Activated B cell treated with CpG ODN at 0.5 μM for 24 hours (primary cell): ENCODE measurements at regions not wholly inside any gene's neighbourhood (a gene's known extent, or its start where the extent isn't known, plus 50 kb on each side); places are given as distances from the start of the nearest gene placed in this dataset.

ENCODE experiments used
- ATAC-seq: fragments of 200-7000 bp; cut with Tn5 transposase; one replicate; pipeline ENCODE4 v1.10.0; 2021; ENCODE audit warnings: low read depth, mild to moderate bottlenecking, moderate library complexity
- CTCF ChIA-PET: fragments of 350-600 bp; sonication (Branson Sonifier 250); formaldehyde crosslinking; loops from one replicate; lab custom pipeline; 2021; ENCODE audit warnings: antibody characterized with exemption; lab: Charles Lee
- POLR2A ChIA-PET: fragments of 350-600 bp; sonication (Branson Sonifier 250); formaldehyde crosslinking; loops from one replicate; lab custom pipeline; 2021; ENCODE audit warnings: antibody characterized with exemption; lab: Charles Lee
- DNase-seq: peaks from one replicate; pipeline ENCODE4 v3.0.0; 2022
- H3K27ac Mint-ChIP-seq: one replicate; pipeline ENCODE4 v1.8.0; 2020; ENCODE audit warnings: mixed read lengths
- H3K27me3 Mint-ChIP-seq: one replicate; pipeline ENCODE4 v1.8.0; 2021; ENCODE audit warnings: mixed read lengths
- H3K36me3 Mint-ChIP-seq: one replicate; pipeline ENCODE4 v1.8.0; 2021; ENCODE audit warnings: low read depth, mixed read lengths
- H3K4me1 Mint-ChIP-seq: one replicate; pipeline ENCODE4 v1.8.0; 2021; ENCODE audit warnings: mixed read lengths
- H3K4me3 Mint-ChIP-seq: one replicate; pipeline ENCODE4 v1.8.0; 2020; ENCODE audit warnings: mild to moderate bottlenecking, mixed read lengths
- H3K9me3 Mint-ChIP-seq: one replicate; pipeline ENCODE4 v1.8.0; 2020; ENCODE audit warnings: mixed read lengths
- CTCF ChIP-seq: fragments of 200-600 bp; IDR thresholded peaks from one replicate; pipeline ENCODE4 v1.8.0; 2022; ENCODE audit warnings: antibody characterized with exemption, mild to moderate bottlenecking
- intact Hi-C: fragments of 100-400 bp; cut with micrococcal nuclease; formaldehyde crosslinking; loops from one replicate; pipeline ENCODE4 v1.15.1; 2024

GRCh38 chrX:102860235-102860634, 76.8 kb upstream of the RAB40AL start:
- ChIA-PET CTCF (interaction anchor here (1.1 kb wide), 1 partner anchor 793 kb away, joined by 3 read pairs; no protein-coding TSS in a partner anchor), POLR2A (no interaction called here)
- no peak overlapping the region for H3K27ac Mint-ChIP-seq
- ATAC-seq, result no peak
- no peaks in the 10 kb centered on the region for H3K9me3 Mint-ChIP-seq
- no peak overlapping the region for H3K4me3 Mint-ChIP-seq
- intact Hi-C loops, result loop anchor here (5.0 to 10.0 kb wide), 3 partner anchors 208 to 1263 kb away; partner anchors contain the start of gene GPRASP1
- peaks cover 10% of the 10 kb centered on the region for H3K36me3 Mint-ChIP-seq
- no peaks in the 10 kb centered on the region for H3K27me3 Mint-ChIP-seq
- H3K4me1 Mint-ChIP-seq, result no peaks in the 10 kb centered on the region
- no peak for DNase-seq
- no peak for TF ChIP-seq CTCF

DNA sequence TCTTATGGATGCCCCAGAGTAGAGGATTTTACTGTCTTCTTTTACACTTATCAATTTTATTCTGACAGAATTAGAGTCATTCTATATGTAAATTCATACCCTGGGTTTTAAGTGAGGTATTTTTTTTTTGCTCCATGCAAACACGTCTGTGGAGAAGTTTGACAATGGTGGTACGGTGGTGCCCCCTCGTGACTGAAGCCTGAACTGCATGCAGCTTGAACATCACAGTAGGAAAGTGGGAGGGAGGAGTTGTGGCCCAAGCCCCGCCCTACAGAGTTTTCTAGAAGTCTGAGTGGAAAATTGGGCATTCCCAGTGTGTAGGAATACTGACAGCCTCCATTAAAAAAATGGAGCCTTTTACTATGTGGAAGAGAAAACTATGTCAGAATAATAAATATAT, 73.3 kb upstream of the RAB40AL start:
- peaks cover 11% of the 10 kb centered on the region for H3K36me3 Mint-ChIP-seq
- no peaks in the 10 kb centered on the region for H3K9me3 Mint-ChIP-seq
- no peak overlapping the region for H3K27ac Mint-ChIP-seq
- ChIA-PET POLR2A (interaction anchor here (0.7 kb wide), 1 partner anchor 99 kb away, joined by 3 read pairs; no protein-coding TSS in a partner anchor), CTCF (interaction anchor here (0.7 to 1.7 kb wide), 4 partner anchors 31 to 796 kb away, joined by 3 to 6 read pairs (median 4); partner anchors contain the start of gene ARMCX5)
- DNase-seq, result peak; percentile 63
- no peaks in the 10 kb centered on the region for H3K27me3 Mint-ChIP-seq
- intact Hi-C loops, result loop anchor here (1.0 to 10.0 kb wide), 6 partner anchors 211 to 1449 kb away; partner anchors contain the start of gene GPRASP1
- ATAC-seq, result peak; percentile 100
- no peak for TF ChIP-seq CTCF
- no peaks in the 10 kb centered on the region for H3K4me1 Mint-ChIP-seq
- H3K4me3 Mint-ChIP-seq, result no peak overlapping the region

DNA sequence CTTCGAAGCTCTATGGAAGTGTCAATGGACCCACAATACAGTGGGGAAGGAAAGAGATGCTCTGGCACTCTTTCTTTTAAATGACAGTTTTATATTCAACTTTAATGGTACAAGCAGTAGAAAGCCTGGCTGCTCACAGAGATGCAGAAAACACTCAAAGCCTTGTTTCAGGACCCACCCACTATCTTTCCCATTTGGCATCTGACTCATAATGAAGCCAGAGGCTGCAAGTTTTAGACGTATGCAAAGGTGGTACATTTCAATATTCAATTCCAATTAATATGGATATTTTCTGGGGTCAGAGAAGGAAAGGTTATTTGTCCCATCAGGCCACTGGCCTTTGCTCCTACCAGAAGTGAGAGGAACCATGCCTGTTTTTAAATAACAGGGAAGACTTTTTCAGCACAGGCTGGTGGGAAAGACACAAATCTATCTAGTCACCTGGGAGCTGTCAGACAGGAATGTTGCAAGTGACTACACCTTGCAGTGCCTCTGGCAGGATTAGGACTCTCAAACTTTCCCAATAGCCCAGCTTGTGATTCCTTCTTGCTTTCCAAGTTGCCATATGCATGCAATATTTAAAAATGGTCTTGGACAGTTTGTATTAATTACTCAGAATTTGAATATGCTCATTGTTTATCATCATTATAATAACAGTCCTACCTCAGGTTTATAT, 70.0 kb upstream of the RAB40AL start:
- CTCF ChIA-PET, result no interaction called here
- peaks cover 12% of the 10 kb centered on the region for H3K36me3 Mint-ChIP-seq
- POLR2A ChIA-PET, result no interaction called here
- ATAC-seq, result no peak
- no peaks in the 10 kb centered on the region for H3K9me3 Mint-ChIP-seq
- TF ChIP-seq CTCF, result no peak
- no peak overlapping the region for H3K4me3 Mint-ChIP-seq
- intact Hi-C loops, result loop anchor here (10.0 kb wide), 1 partner anchor 372 kb away; no protein-coding TSS in a partner anchor
- no peak for DNase-seq
- H3K27me3 Mint-ChIP-seq, result no peaks in the 10 kb centered on the region
- no peak overlapping the region for H3K27ac Mint-ChIP-seq
- H3K4me1 Mint-ChIP-seq, result no peaks in the 10 kb centered on the region

DNA sequence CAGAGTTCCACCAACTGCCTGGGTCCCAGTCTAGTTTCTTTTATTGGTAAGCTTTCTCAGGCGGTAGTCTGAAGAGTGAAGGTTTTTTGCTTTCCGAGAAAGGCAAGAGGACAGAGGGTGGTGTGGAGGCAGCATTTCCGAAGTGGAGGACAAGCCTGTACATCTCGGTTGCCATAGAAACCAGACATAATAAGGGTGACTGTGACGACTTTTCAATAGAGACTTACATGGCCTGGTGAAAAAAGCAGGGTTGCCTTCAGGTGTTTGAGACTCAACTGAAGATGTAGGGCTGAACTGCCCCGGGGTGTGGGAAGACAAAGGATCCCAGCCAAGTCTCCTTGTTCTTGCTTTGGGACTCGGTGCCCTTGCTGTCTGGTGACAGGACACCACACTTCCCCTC, 53.6 kb upstream of the RAB40AL start:
- H3K9me3 Mint-ChIP-seq, result no peaks in the 10 kb centered on the region
- no peak overlapping the region for H3K4me3 Mint-ChIP-seq
- no peak for DNase-seq
- ATAC-seq, result no peak
- no peaks in the 10 kb centered on the region for H3K4me1 Mint-ChIP-seq
- no peak overlapping the region for H3K27ac Mint-ChIP-seq
- peaks cover 12% of the 10 kb centered on the region for H3K36me3 Mint-ChIP-seq
- no peaks in the 10 kb centered on the region for H3K27me3 Mint-ChIP-seq
- ChIA-PET POLR2A (no interaction called here), CTCF (no interaction called here)
- TF ChIP-seq CTCF, result no peak
- intact Hi-C loops, result no loop called here
